ENCODE measurements at regions not wholly inside any gene's neighbourhood (a gene's known extent, or its start where the extent isn't known, plus 50 kb on each side); places are given as distances from the start of the nearest gene placed in this dataset.
A peak's percentile ranks its signal among the peaks of the same experiment; 100 is the strongest.
"Not testable (repeated sequence)": the region's sequence is repeated elsewhere in the genome, so short reads cannot be mapped to it uniquely, and the experiment has no call there.

- not testable (repeated sequence) for DNase-seq
Measured at GRCh38 chr2:58694114-58694513, 453.0 kb upstream of the FANCL start.

- DNase-seq: peak in 2 of 4 experiments; percentile 36 to 62
Measured at GRCh38 chr2:58691041-58691440, 449.9 kb upstream of the FANCL start.

GRCh38 chr2:58688813-58689212 lies 447.7 kb upstream of the FANCL start:
- DNase-seq: no peak

- DNase-seq: peak in 2 of 4 experiments; percentile 16 to 37
Measured at GRCh38 chr2:58686776-58687175, 445.7 kb upstream of the FANCL start.

GRCh38 chr2:58680755-58681310 lies 439.7 kb upstream of the FANCL start:
- DNase-seq: no peak

- no peak for DNase-seq
Measured at GRCh38 chr2:58677748-58678147, 436.6 kb upstream of the FANCL start.

GRCh38 chr2:58671675-58672074 lies 430.6 kb upstream of the FANCL start:
- DNase-seq: no peak

- no peak for DNase-seq
Measured at GRCh38 chr2:58669998-58670397, 428.9 kb upstream of the FANCL start.

GRCh38 chr2:58667137-58667774 lies 426.1 kb upstream of the FANCL start:
- no peak for DNase-seq

GRCh38 chr2:58666323-58666970 lies 425.3 kb upstream of the FANCL start:
- no peak for DNase-seq

GRCh38 chr2:58665154-58665553 lies 424.0 kb upstream of the FANCL start:
- no peak for DNase-seq

GRCh38 chr2:58664523-58665151 lies 423.5 kb upstream of the FANCL start:
- no peak for DNase-seq

- no peak for DNase-seq
Measured at GRCh38 chr2:58660046-58660445, 418.9 kb upstream of the FANCL start.

- DNase-seq: no peak
Measured at GRCh38 chr2:58655152-58655551, 414.0 kb upstream of the FANCL start.

- no peak for DNase-seq
Measured at GRCh38 chr2:58651930-58652329, 410.8 kb upstream of the FANCL start.

- DNase-seq: no peak
Measured at GRCh38 chr2:58650781-58651180, 409.7 kb upstream of the FANCL start.

- no peak for DNase-seq
Measured at GRCh38 chr2:58649756-58650155, 408.6 kb upstream of the FANCL start.

GRCh38 chr2:58645017-58645416 lies 403.9 kb upstream of the FANCL start:
- DNase-seq: no peak

GRCh38 chr2:58644451-58644850 lies 403.3 kb upstream of the FANCL start:
- DNase-seq: no peak

- no peak for DNase-seq
Measured at GRCh38 chr2:58641001-58641400, 399.9 kb upstream of the FANCL start.

- no peak for DNase-seq
Measured at GRCh38 chr2:58640042-58640441, 398.9 kb upstream of the FANCL start.

GRCh38 chr2:58638256-58638805 lies 397.2 kb upstream of the FANCL start:
- no peak for DNase-seq

GRCh38 chr2:58636872-58637271 lies 395.7 kb upstream of the FANCL start:
- no peak for DNase-seq
